Upper lobe of left lung (tissue), 4 donors: ENCODE measurements at regions not wholly inside any gene's neighbourhood (a gene's known extent, or its start where the extent isn't known, plus 50 kb on each side); places are given as distances from the start of the nearest gene placed in this dataset.
"Not testable (repeated sequence)": the region's sequence is repeated elsewhere in the genome, so short reads cannot be mapped to it uniquely, and the experiment has no call there.

ENCODE experiments used
- EP300 ChIP-seq, 4 donors: sonication (generic); formaldehyde crosslinking; IDR thresholded peaks; one replicate each; pipeline ENCODE4 v1.5.1; 2017; ENCODE audit warnings: antibody characterized with exemption in 4 of 4, control low read depth in 2 of 4
- POLR2A ChIP-seq, 4 donors: fragments of 450-650 bp; IDR thresholded peaks; one replicate each; pipeline ENCODE4 v1.5.1; 2016 to 2017; ENCODE audit warnings: antibody characterized with exemption in 4 of 4, mild to moderate bottlenecking in 2 of 4
- POLR2AphosphoS5 ChIP-seq, 2 donors: sonication (generic); formaldehyde crosslinking; IDR thresholded peaks; one replicate each; pipeline ENCODE4 v1.5.1; 2017; ENCODE audit warnings: antibody characterized with exemption in 2 of 2
- TF ChIP-seq, protein P1 (sequence below), 6 experiments: fragments of 450-650 bp in 4 of 6; fragments of 200-600 bp in 2 of 6; sonication (generic) in 2 of 6; IDR thresholded peaks; one replicate each; pipeline ENCODE4 v1.5.1; 2016 to 2019; ENCODE audit warnings: antibody characterized with exemption in 6 of 6

DNA sequence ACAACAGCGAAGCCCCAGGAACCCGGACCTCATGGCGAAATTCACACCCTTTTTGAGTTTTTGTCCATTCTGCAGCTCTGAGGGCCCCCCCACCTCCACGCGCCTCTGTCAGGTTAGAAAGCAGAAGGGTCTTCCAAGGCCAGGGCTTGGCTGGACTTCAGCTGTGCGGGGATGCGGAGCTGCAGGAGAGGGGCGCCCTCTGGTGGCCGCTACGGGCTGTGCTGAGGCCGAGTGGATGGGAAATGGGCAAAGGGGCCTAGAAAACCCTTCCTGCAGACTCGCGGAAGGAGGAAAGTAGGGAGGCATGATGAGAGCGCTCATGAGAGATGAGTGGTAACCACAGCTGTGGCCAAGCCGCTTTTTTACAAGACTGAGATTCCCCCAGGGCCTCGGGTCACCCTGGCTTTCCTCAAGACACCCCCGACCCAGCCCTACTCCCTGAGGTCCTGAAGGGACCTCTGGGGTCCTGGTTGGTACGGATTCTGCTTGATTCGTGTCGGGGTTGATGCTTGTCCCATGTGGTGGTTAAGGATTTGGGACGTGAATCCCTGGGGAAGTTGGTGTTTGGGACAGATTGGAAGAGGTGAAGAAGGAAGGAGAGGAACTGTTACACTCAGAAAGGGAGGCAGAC is 126.8 kb downstream of the GOLGA8K start:
- TF ChIP-seq, protein P1, sequence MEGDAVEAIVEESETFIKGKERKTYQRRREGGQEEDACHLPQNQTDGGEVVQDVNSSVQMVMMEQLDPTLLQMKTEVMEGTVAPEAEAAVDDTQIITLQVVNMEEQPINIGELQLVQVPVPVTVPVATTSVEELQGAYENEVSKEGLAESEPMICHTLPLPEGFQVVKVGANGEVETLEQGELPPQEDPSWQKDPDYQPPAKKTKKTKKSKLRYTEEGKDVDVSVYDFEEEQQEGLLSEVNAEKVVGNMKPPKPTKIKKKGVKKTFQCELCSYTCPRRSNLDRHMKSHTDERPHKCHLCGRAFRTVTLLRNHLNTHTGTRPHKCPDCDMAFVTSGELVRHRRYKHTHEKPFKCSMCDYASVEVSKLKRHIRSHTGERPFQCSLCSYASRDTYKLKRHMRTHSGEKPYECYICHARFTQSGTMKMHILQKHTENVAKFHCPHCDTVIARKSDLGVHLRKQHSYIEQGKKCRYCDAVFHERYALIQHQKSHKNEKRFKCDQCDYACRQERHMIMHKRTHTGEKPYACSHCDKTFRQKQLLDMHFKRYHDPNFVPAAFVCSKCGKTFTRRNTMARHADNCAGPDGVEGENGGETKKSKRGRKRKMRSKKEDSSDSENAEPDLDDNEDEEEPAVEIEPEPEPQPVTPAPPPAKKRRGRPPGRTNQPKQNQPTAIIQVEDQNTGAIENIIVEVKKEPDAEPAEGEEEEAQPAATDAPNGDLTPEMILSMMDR (IDR thresholded peaks at IDR 0.05), result not testable (repeated sequence)
- not testable (repeated sequence) for TF ChIP-seq POLR2A, EP300, POLR2AphosphoS5 (IDR thresholded peaks at IDR 0.05)
